C4-2B (cell line): ENCODE measurements at regions not wholly inside any gene's neighbourhood (a gene's known extent, or its start where the extent isn't known, plus 50 kb on each side); places are given as distances from the start of the nearest gene placed in this dataset.

Experiments used
- H3K27ac ChIP-seq: fragments of 450-650 bp; 2 replicates; pipeline ENCODE4 v1.5.1; 2017
- ZFX ChIP-seq: fragments of 450-650 bp; IDR thresholded peaks from 2 replicates; pipeline ENCODE4 v1.6.1; 2017
- TF ChIP-seq, protein P1 (sequence below): fragments of 450-650 bp; conservative IDR thresholded peaks from 2 replicates; pipeline ENCODE4 v1.5.1; 2017; ENCODE audit warnings: mild to moderate bottlenecking

DNA sequence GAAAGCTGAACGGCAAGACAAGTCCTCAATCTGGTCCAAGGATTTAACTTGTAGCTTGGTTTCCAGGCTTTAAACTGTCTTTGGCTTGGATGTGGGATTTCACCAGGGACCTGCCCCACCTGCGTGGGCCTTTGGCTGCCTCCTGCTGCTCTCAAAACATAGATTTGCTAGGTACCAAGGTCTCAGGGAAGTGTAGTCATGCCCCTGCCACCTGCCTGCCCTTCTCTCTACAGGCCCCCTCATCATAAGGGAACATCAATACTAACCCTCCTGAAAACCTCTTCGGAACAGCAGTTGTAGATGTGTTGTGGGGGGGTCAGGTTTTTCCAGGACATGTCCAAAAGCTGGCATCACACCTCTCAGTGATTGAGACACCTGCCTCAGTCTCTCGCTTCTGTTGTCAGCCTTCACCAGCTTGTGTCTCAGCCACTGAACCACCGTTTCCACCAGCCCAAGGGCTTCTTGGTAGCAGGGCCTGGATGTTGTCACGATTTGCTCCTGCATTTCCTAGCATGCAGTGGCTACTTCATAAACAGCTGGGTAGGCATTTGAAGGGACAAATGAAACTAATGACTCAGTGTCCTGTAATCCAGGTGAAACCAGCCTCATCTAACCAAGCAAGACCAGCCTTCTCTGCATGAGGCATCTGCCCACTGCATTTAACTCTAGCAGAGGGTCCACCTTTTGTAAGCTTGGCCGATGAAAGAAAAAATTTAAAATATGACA is 141.6 kb upstream of the THBS2 start:
- H3K27ac ChIP-seq, result no peak overlapping the region
- TF ChIP-seq ZFX, result no peak
- TF ChIP-seq, protein P1, sequence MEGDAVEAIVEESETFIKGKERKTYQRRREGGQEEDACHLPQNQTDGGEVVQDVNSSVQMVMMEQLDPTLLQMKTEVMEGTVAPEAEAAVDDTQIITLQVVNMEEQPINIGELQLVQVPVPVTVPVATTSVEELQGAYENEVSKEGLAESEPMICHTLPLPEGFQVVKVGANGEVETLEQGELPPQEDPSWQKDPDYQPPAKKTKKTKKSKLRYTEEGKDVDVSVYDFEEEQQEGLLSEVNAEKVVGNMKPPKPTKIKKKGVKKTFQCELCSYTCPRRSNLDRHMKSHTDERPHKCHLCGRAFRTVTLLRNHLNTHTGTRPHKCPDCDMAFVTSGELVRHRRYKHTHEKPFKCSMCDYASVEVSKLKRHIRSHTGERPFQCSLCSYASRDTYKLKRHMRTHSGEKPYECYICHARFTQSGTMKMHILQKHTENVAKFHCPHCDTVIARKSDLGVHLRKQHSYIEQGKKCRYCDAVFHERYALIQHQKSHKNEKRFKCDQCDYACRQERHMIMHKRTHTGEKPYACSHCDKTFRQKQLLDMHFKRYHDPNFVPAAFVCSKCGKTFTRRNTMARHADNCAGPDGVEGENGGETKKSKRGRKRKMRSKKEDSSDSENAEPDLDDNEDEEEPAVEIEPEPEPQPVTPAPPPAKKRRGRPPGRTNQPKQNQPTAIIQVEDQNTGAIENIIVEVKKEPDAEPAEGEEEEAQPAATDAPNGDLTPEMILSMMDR, result no peak

DNA sequence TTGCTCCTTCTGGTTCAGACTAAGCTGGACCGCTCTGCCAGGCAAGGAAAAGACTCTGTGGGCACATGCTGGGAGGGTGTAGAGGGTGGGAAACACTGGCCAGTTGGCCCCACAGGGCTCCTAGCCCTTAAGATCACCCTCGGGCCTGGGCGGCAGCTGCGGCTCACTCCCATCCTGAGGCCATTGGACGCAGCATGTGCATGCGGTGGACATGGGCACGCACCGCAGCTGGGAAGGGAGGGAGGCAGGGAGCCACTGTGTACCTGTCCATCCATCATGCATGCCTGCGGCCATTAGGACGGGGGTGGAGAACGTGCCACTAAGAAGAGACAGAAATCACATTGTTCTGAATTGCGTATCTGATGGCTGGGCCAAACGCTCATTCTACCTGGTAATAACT is 140.1 kb upstream of the THBS2 start:
- no peak overlapping the region for H3K27ac ChIP-seq
- TF ChIP-seq, protein P1, result no peak
- no peak for TF ChIP-seq ZFX

DNA sequence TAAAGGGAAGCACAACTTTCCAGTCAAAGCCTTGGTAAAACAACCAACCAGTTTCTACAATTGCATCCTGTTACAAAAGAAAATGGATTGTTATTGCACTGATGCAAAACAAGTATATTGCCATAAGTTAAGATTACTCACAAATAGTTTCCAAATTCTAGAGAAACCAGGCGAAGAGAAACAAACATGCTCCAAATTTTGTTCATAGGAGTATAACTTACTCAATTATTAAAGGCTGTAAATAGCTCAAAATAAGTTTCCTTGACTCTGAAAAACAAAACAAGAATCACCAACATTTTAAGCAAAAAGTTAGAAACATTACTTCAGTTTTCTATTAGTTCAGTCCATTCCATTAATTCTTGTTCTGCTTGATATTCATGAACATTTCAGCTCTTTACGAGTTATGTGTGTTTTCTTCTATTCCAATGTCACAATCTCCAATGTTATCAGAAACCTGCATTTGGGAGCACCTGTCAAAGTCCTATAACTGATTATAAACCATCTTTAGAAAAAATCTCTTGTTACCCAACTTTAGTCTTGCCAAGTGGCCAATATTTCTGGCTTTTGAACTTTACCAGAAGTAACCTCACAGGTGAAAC is 137.9 kb upstream of the THBS2 start:
- TF ChIP-seq ZFX, result no peak
- TF ChIP-seq, protein P1, result no peak
- H3K27ac ChIP-seq, result no peak overlapping the region

DNA sequence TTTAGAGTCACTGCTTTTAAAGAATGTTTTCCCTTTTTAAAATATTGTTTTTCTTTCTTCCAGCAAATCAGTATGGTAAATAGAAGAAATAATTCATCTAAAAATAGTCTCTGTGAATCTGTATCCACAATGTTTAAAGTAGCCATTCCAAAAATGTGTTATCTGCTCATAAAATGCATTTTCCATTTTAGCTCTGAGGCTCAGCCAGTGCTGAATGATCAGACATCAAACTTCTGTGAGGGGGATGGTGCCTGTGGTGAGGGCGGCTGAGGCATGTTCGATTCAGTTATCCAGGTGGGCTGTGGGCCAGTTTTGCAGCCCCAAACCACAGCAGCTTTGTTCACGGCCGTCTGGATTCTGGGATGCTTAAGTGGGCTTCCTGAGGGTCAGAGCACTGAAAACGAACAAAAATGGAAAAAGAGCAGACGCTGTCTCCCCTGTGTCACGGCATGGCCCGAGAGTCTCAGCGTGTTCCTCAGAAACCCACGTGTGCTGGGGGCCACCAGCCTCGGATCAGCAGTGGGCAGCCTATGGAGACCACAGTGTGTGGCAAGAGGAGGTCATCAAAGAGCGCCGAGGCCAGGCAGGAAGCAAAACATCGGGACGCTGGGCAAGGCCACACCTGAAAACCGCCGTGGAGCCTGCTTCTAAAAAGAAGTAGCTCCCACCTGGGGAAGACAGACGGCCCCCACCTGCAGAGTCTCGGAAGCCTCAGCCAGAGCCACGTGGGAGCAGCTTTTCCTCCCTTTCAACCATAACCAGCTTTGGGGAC is 134.9 kb upstream of the THBS2 start:
- TF ChIP-seq ZFX, result no peak
- TF ChIP-seq, protein P1, result no peak
- H3K27ac ChIP-seq, result no peak overlapping the region

DNA sequence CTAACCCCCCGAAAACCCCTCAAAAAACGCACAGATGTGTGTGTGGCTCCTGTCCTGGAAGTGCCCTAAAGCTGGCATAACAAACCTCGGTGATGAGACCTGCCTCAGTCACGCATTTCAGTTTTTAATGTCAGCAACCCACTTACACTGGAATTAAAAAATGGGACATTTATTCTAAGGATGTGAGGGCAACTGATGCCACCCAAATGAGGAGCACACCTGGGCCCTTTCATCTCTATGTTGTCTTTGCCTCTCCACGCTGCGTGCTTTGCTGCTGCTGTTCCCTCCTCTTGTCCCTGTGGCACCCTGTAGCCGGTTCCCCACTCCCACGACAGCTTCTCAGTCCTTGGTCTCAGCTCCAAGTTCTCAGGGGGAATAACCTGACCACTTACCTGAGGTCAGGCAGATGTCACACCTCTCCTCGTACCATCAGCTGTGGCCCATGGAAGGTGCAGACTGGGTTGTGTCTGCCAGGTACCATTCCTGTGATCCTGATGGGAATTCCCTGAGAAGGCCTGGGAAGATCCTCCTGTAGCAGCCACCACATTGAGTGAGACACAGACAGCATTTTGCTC is 134.2 kb upstream of the THBS2 start:
- H3K27ac ChIP-seq, result no peak overlapping the region
- TF ChIP-seq ZFX, result no peak
- TF ChIP-seq, protein P1, result no peak

DNA sequence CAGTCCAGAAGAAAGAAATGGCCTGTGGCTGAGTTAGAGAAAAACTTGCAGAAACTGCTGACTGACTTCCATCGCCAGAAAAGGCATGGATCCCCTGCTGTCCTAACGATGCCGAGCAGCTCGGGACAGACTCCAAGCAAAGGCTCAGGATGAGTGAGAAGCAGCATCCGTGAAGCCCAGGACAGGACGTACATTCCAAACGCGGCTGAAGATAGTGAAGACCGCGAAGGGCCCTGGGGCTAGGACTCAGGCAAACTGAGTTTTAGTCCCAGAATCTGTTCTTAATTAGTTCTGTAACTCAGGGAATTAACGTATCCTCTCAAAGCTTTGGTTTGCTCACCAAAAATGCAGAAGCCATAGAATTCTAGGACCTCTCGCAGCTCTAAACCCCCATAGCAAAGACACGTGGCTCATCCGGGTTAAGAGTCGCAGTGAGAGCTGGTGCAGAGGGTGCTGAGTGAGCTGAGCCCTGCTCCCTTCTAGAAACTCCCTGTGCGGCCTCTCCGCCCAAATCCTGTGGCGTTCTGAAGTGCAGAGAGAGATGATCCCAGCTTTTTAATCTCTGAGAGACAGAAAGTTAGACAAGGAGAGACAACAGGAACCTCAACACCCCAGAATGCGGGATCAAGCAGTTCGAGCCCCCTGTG is 132.9 kb upstream of the THBS2 start:
- TF ChIP-seq, protein P1, result no peak
- TF ChIP-seq ZFX, result no peak
- H3K27ac ChIP-seq, result no peak overlapping the region
